ENCODE measurements at regions not wholly inside any gene's neighbourhood (a gene's known extent, or its start where the extent isn't known, plus 50 kb on each side); places are given as distances from the start of the nearest gene placed in this dataset.

DNA sequence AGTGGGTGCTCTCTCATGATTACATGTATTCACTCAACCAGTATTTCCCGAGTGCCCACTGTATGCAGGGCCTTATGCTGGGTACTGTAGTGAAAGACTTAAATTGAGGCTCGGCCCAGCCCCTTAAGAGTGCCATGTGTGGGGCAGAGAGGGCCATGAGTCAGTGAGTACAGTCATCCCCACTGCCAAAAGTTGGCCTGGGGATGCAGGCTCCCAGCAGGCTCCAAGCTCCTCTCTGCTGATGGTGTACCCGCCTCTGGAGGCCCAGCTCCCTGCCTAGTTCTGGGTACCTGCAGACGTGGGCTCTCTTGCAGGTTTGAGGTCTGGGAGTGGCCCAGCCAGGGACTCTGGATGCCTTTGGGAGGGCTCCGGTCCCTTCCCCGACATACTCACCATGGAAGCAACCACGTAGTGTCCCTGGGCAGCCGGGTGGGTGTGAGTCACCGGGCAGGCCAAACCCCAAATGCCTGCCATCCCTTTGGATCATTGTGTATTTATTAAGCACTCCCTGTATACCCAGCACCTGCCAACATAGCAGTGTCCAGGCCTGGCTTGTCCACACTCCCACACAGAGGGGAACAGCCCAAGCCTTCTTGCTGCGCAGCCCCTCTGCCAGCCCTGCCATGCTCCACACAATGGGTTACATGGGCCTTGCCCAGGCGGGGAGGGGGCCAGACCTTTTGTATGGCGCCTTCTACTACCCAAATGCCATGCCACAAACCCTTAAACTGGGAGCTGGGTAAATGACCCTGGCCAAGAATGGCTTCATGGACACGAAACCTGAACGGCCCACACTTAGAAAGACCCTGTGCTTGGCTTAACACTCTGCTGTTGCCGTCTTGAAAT lies 153.6 kb downstream of the VEGFA start:
- TF ChIP-seq POLR2A (IDR thresholded peaks at IDR 0.05; ENCODE audit: extremely low read depth, insufficient read length), result no peak
- TF ChIP-seq, protein P1, sequence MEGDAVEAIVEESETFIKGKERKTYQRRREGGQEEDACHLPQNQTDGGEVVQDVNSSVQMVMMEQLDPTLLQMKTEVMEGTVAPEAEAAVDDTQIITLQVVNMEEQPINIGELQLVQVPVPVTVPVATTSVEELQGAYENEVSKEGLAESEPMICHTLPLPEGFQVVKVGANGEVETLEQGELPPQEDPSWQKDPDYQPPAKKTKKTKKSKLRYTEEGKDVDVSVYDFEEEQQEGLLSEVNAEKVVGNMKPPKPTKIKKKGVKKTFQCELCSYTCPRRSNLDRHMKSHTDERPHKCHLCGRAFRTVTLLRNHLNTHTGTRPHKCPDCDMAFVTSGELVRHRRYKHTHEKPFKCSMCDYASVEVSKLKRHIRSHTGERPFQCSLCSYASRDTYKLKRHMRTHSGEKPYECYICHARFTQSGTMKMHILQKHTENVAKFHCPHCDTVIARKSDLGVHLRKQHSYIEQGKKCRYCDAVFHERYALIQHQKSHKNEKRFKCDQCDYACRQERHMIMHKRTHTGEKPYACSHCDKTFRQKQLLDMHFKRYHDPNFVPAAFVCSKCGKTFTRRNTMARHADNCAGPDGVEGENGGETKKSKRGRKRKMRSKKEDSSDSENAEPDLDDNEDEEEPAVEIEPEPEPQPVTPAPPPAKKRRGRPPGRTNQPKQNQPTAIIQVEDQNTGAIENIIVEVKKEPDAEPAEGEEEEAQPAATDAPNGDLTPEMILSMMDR (IDR thresholded peaks at IDR 0.05; ENCODE audit: low read depth, low read length), result no peak

All from NB4 (cell line).